ENCODE measurements at regions not wholly inside any gene's neighbourhood (a gene's known extent, or its start where the extent isn't known, plus 50 kb on each side); places are given as distances from the start of the nearest gene placed in this dataset.

DNA sequence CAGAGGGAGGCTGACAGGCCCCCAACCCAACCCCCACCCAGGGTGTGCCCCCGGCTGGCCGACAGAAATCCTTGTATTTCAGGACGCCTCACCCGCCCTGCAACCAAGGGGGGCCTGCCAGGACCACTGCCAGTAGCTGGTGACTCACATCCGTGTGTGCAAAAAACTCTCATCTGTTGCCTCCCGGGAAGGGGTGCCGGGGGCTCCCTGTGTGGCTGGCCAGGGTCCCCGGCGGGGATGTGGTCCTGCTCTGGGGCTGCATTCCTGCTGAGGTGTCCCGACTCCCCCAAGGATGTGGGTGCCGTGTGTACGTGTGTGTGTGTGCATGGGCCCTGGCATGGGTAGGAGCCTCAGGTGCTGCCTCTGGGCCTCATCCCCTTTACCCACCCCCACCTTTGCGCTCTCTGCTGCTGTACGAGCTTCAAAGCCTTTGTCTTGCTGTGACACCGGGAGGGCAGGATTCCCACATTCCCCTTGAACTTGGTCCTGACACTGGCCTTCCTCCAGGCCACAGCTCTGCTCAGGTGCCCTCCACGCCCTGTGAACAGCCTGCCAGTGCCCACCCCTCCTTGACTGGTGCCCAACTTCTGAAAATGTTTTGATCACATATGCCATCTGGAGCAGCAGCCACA lies 226.3 kb upstream of the HDAC4 start:
- Mint-ChIP-seq H3K27ac (peak overlapping the region in 1 of 7 donors; percentile 79), H3K9me3 (no peaks in the 10 kb centered on the region), H3K27me3 (ENCODE audit: low read depth in 3 of 3) (peaks cover 0 to 3% (median 2%) of the 10 kb centered on the region in 3 donors), H3K4me3 (no peak overlapping the region), H3K4me1 (peaks cover 15% of the 10 kb centered on the region), H3K36me3 (no peaks in the 10 kb centered on the region)
- Histone ChIP-seq H3K27me3 (ENCODE audit: control insufficient read depth in 2 of 2, insufficient read depth in 2 of 2, low read length in 2 of 2) (no peaks in the 10 kb centered on the region), H3K9ac (ENCODE audit: insufficient read depth, low read length, poor library complexity, severe bottlenecking) (no peak overlapping the region), H3K9me3 (replicated peaks in 1 of 2; ENCODE audit: control insufficient read depth in 1 of 2, insufficient read depth in 1 of 2, low read length in 2 of 2) (no peaks in the 10 kb centered on the region), H3K4me1 (ENCODE audit: control insufficient read depth in 1 of 2, insufficient read depth in 2 of 2, low read length in 2 of 2) (peaks cover 0 to 15% of the 10 kb centered on the region in 2 donors), H3K79me2 (ENCODE audit: insufficient read depth, low read length) (no peaks in the 10 kb centered on the region), H4K20me1 (ENCODE audit: insufficient read depth, low read length) (no peaks in the 10 kb centered on the region), H3K36me3 (replicated peaks in 1 of 2; ENCODE audit: control insufficient read depth in 1 of 2, insufficient read depth in 2 of 2, low read length in 2 of 2) (no peaks in the 10 kb centered on the region), H2AFZ (ENCODE audit: insufficient read depth, low read depth, low read length, poor library complexity, severe bottlenecking) (no peak overlapping the region), H3K4me2 (replicated peaks; ENCODE audit: extremely low read depth, low read length, poor library complexity, severe bottlenecking) (no peak overlapping the region), H3K4me3 (replicated peaks in 1 of 3; ENCODE audit: low read depth in 2 of 3, low read length in 3 of 3) (no peak overlapping the region), H3K27ac (ENCODE audit: low read depth in 1 of 2, low read length in 2 of 2) (no peak overlapping the region)
- WGBS (ENCODE audit: insufficient coverage), result 97% methylated on average over 13 of the region's 16 CpGs
- intact Hi-C loops (cut with micrococcal nuclease), result no loop called here
- TF ChIP-seq, protein P1, sequence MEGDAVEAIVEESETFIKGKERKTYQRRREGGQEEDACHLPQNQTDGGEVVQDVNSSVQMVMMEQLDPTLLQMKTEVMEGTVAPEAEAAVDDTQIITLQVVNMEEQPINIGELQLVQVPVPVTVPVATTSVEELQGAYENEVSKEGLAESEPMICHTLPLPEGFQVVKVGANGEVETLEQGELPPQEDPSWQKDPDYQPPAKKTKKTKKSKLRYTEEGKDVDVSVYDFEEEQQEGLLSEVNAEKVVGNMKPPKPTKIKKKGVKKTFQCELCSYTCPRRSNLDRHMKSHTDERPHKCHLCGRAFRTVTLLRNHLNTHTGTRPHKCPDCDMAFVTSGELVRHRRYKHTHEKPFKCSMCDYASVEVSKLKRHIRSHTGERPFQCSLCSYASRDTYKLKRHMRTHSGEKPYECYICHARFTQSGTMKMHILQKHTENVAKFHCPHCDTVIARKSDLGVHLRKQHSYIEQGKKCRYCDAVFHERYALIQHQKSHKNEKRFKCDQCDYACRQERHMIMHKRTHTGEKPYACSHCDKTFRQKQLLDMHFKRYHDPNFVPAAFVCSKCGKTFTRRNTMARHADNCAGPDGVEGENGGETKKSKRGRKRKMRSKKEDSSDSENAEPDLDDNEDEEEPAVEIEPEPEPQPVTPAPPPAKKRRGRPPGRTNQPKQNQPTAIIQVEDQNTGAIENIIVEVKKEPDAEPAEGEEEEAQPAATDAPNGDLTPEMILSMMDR (IDR thresholded peaks at IDR 0.05), result no peak
- DNase-seq, result no peak

DNA sequence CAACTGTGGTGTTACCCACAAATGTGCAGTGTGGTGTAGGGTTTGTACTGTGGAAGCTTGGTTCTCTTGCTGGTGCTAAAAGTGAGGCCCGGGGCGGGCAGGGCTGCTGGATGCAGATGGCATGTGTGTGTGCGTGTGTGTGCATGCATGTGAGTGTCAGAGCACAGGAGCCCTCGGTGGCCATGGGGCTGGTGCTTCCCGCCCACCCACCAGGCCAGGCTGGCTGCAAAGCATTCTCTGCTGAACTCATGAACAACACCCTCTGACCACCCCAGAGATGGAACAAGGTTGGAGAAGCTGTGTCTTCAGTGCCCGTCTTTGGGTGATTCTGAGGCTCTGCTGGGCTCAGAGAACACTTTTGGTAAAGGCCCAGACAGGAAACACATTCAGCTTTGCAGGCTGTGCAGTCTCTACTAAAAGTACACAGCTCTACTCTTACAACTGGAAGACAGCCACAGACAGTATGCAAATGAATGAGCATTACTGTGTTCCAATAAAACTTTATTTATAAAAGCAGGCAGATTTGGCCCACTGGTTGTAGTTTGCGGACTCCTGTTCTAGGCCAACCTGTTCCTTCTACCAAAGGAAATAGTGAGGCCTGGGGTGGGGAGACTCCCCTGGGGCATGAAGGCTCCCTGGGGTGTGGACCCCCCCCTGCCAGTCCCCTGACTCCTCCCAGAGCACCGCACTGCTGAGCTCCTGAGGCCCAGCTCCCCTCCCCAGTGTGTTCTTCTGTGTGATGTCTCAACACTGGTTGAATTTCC lies 225.3 kb upstream of the HDAC4 start:
- Histone ChIP-seq H3K4me2 (replicated peaks; ENCODE audit: extremely low read depth, low read length, poor library complexity, severe bottlenecking) (no peak overlapping the region), H3K79me2 (ENCODE audit: insufficient read depth, low read length) (no peaks in the 10 kb centered on the region), H3K4me1 (ENCODE audit: control insufficient read depth in 1 of 2, insufficient read depth in 2 of 2, low read length in 2 of 2) (peaks cover 0 to 11% of the 10 kb centered on the region in 2 donors), H3K27me3 (ENCODE audit: control insufficient read depth in 2 of 2, insufficient read depth in 2 of 2, low read length in 2 of 2) (no peaks in the 10 kb centered on the region), H3K4me3 (replicated peaks in 1 of 3; ENCODE audit: low read depth in 2 of 3, low read length in 3 of 3) (no peak overlapping the region), H3K36me3 (replicated peaks in 1 of 2; ENCODE audit: control insufficient read depth in 1 of 2, insufficient read depth in 2 of 2, low read length in 2 of 2) (no peaks in the 10 kb centered on the region), H4K20me1 (ENCODE audit: insufficient read depth, low read length) (no peaks in the 10 kb centered on the region), H3K9ac (ENCODE audit: insufficient read depth, low read length, poor library complexity, severe bottlenecking) (no peak overlapping the region), H3K9me3 (replicated peaks in 1 of 2; ENCODE audit: control insufficient read depth in 1 of 2, insufficient read depth in 1 of 2, low read length in 2 of 2) (no peaks in the 10 kb centered on the region), H2AFZ (ENCODE audit: insufficient read depth, low read depth, low read length, poor library complexity, severe bottlenecking) (no peak overlapping the region), H3K27ac (ENCODE audit: low read depth in 1 of 2, low read length in 2 of 2) (no peak overlapping the region)
- intact Hi-C loops (cut with micrococcal nuclease), result no loop called here
- WGBS (ENCODE audit: insufficient coverage), result 100% methylated on average over 3 of the region's 8 CpGs
- DNase-seq, result no peak
- no peaks in the 10 kb centered on the region for H3K36me3 Mint-ChIP-seq
- TF ChIP-seq, protein P1 (IDR thresholded peaks at IDR 0.05), result no peak
- no peak overlapping the region for H3K27ac Mint-ChIP-seq
- H3K4me1 Mint-ChIP-seq, result peaks cover 12% of the 10 kb centered on the region
- H3K4me3 Mint-ChIP-seq, result no peak overlapping the region
- no peaks in the 10 kb centered on the region for H3K9me3 Mint-ChIP-seq
- peaks cover 0 to 4% (median 3%) of the 10 kb centered on the region in 3 donors for H3K27me3 Mint-ChIP-seq (ENCODE audit: low read depth in 3 of 3)
